ENCODE measurements at regions not wholly inside any gene's neighbourhood (a gene's known extent, or its start where the extent isn't known, plus 50 kb on each side); places are given as distances from the start of the nearest gene placed in this dataset.

DNA sequence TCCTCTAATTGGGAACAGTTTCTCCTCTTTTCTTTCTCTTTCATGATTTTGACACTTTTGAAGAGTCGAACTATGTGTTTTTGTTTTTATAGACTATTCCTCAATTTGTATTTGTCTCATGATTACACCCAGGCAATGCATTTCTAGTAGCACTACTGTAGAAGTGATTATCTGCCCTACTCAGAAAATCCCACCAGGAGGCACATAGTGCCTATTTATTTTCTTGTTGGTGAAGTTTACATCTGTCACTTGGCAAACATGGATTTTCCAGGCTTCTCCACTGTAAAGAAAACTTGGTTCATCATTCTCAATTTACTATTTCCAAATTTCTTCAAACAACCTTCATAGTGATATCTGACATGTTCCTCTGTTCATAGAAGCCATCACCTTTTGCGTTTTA lies 893.9 kb downstream of the CCSER2 start:
- POLR2A ChIA-PET (ENCODE audit: unreplicated experiment) = no interaction called here
- WGBS, 2 experiments (ENCODE audit: extremely low coverage in 2 of 2, insufficient read length in 1 of 2) = no CpG with 5 or more reads among the region's 2 CpGs
- no peak overlapping the region for H3K9ac ChIP-seq (ENCODE audit: low read depth, low read length)

More for the DNA sequence above, 893.9 kb downstream of the CCSER2 start:
- no peak for ATAC-seq (ENCODE audit: low read depth)
- Histone ChIP-seq H4K8ac (ENCODE audit: low read depth in 2 of 2, low read length in 2 of 2) (no peak overlapping the region), H3K56ac (ENCODE audit: extremely low read depth, insufficient read depth, low read length) (no peak overlapping the region), H3K36me3 (ENCODE audit: control insufficient read depth, insufficient read depth, low read length) (no peaks in the 10 kb centered on the region), H3K9me3 (ENCODE audit: control insufficient read depth, insufficient read depth, low read length) (peaks cover 10% of the 10 kb centered on the region), H3K18ac (ENCODE audit: low read depth, low read length) (no peak overlapping the region), H2AK5ac (ENCODE audit: low read depth, low read length) (no peak overlapping the region), H3K9me1 (ENCODE audit: insufficient read depth, low read length) (no peaks in the 10 kb centered on the region), H4K91ac (ENCODE audit: insufficient read depth, low read depth, low read length) (no peak overlapping the region), H3K27me3 (ENCODE audit: control insufficient read depth, insufficient read depth, low read length) (no peaks in the 10 kb centered on the region), H3K4me3 (ENCODE audit: insufficient read depth, low read depth, low read length) (no peak overlapping the region), H3K4me1 (ENCODE audit: control insufficient read depth, insufficient read depth, low read length) (no peaks in the 10 kb centered on the region), H3K14ac (replicated peaks; ENCODE audit: low read depth, low read length) (no peak overlapping the region), H3K4ac (ENCODE audit: low read depth, low read length) (no peak overlapping the region), H2AFZ (replicated peaks; ENCODE audit: low read length, poor library complexity) (no peak overlapping the region), H2BK120ac (ENCODE audit: low read depth, low read length) (no peak overlapping the region), H3K79me1 (ENCODE audit: low read depth in 1 of 2, low read length in 2 of 2) (no peaks in the 10 kb centered on the region), H3K27ac (ENCODE audit: insufficient read depth, low read length) (no peak overlapping the region), H4K5ac (ENCODE audit: low read depth, low read length) (no peak overlapping the region), H2AK9ac (replicated peaks; ENCODE audit: low read depth, low read length, poor library complexity) (no peak overlapping the region), H2BK15ac (ENCODE audit: low read depth, low read length) (no peak overlapping the region), H3K23ac (ENCODE audit: low read depth, low read length) (no peak overlapping the region), H4K20me1 (ENCODE audit: insufficient read depth, low read length) (no peaks in the 10 kb centered on the region), H2BK5ac (ENCODE audit: low read depth, low read length, poor library complexity, severe bottlenecking) (no peak overlapping the region), H3K4me2 (ENCODE audit: low read depth, low read length) (no peak overlapping the region), H2BK20ac (ENCODE audit: low read depth, low read length) (no peak overlapping the region)
- intact Hi-C loops (cut with micrococcal nuclease) = no loop called here
- in situ Hi-C loops (cut with MboI; ENCODE audit: low sequenced_read_pairs) = no loop called here
- dilution Hi-C loops (cut with HindIII; ENCODE audit: low sequenced_read_pairs, unreplicated experiment) = no loop called here
- no peak for TF ChIP-seq SMC3 (IDR thresholded peaks at IDR 0.05; ENCODE audit: low read depth, low read length)
- no peak for TF ChIP-seq FOS (IDR thresholded peaks at IDR 0.05; ENCODE audit: low read depth, low read length)
- no peak for TF ChIP-seq RCOR1 (IDR thresholded peaks at IDR 0.05; ENCODE audit: insufficient replicate concordance, low read length)
- TF ChIP-seq ELK1 (IDR thresholded peaks at IDR 0.05; ENCODE audit: borderline replicate concordance, low read depth, low read length) = no peak
- TF ChIP-seq MXI1 (IDR thresholded peaks at IDR 0.05; ENCODE audit: borderline replicate concordance, low read depth, low read length) = no peak
- no peak for TF ChIP-seq CHD1 (IDR thresholded peaks at IDR 0.05; ENCODE audit: low read depth, low read length)
- TF ChIP-seq RFX5 (IDR thresholded peaks at IDR 0.05; ENCODE audit: low read depth, low read length) = no peak
- TF ChIP-seq BHLHE40 (IDR thresholded peaks at IDR 0.05; ENCODE audit: low read depth, low read length) = no peak
- no peak for TF ChIP-seq CTCF (conservative IDR thresholded peaks at IDR 0.05; ENCODE audit: low read depth, low read length)
- no peak for TF ChIP-seq NFE2L2 (IDR thresholded peaks at IDR 0.05; ENCODE audit: low read depth, low read length)
- no peak for TF ChIP-seq MAZ (IDR thresholded peaks at IDR 0.05; ENCODE audit: borderline replicate concordance, low read depth, low read length)
- no peak for TF ChIP-seq RAD21 (IDR thresholded peaks at IDR 0.05; ENCODE audit: low read length)
- TF ChIP-seq USF2 (IDR thresholded peaks at IDR 0.05; ENCODE audit: low read depth, low read length) = no peak
- TF ChIP-seq POLR2A (IDR thresholded peaks at IDR 0.05; ENCODE audit: low read depth, low read length) = no peak
- TF ChIP-seq MAFK (IDR thresholded peaks at IDR 0.05; ENCODE audit: low read depth, low read length) = no peak
- no peak for TF ChIP-seq CEBPB (IDR thresholded peaks at IDR 0.05; ENCODE audit: low read depth, low read length)
- CTCF ChIA-PET = no interaction called here
- no TSS peak for BruUV-seq (replicated peaks)
- no peak for DNase-seq
